Urinary bladder (tissue), 3 donors: ENCODE measurements at regions not wholly inside any gene's neighbourhood (a gene's known extent, or its start where the extent isn't known, plus 50 kb on each side); places are given as distances from the start of the nearest gene placed in this dataset.

Experiments used
- DNase-seq: peaks from one replicate; pipeline ENCODE4 v3.0.0-alpha.2; 2015; ENCODE audit errors: extremely low spot score
- H3K27ac ChIP-seq: one replicate; pipeline ENCODE4 v1.5.1; 2013; ENCODE audit warnings: low read depth, mild to moderate bottlenecking, moderate library complexity
- H3K36me3 ChIP-seq: one replicate; pipeline ENCODE4 v1.6.1; 2013; ENCODE audit warnings: mild to moderate bottlenecking, moderate library complexity; ENCODE audit not compliant: insufficient read depth
- H3K4me1 ChIP-seq: one replicate; pipeline ENCODE4 v1.6.1; 2013; ENCODE audit warnings: mild to moderate bottlenecking, moderate library complexity; ENCODE audit not compliant: insufficient read depth
- H3K4me3 ChIP-seq: one replicate; pipeline ENCODE4 v1.5.1; 2013; ENCODE audit warnings: low read depth, low read length
- WGBS: extraction: QIAGEN DNeasy Blood & Tissue Kit; methylation state at CpG from one replicate; pipeline ENCODE4 v1.1.7; 2013; 5-methylcytosine and 5-hydroxymethylcytosine counted together
- donor health status: healthy with polysubstance abuse.
- donor health status: healthy.

GRCh38 chr7:33727315-33727714 is 178.0 kb upstream of the BMPER start:
- no peak for DNase-seq
- no peaks in the 10 kb centered on the region for H3K4me1 ChIP-seq
- H3K27ac ChIP-seq, result no peak overlapping the region
- no peak overlapping the region for H3K4me3 ChIP-seq
- 91% methylated on average over 11 of the region's 11 CpGs for WGBS
- H3K36me3 ChIP-seq, result no peaks in the 10 kb centered on the region

GRCh38 chr7:33728873-33729551 is 176.3 kb upstream of the BMPER start:
- H3K4me1 ChIP-seq, result no peaks in the 10 kb centered on the region
- H3K27ac ChIP-seq, result no peak overlapping the region
- 51% methylated on average over 16 of the region's 16 CpGs for WGBS
- DNase-seq, result no peak
- no peak overlapping the region for H3K4me3 ChIP-seq
- no peaks in the 10 kb centered on the region for H3K36me3 ChIP-seq

- Histone ChIP-seq H3K36me3 (no peaks in the 10 kb centered on the region), H3K4me1 (no peaks in the 10 kb centered on the region), H3K27ac (no peak overlapping the region), H3K4me3 (no peak overlapping the region)
- WGBS, result 75% methylated on average over 3 of the region's 3 CpGs
- DNase-seq, result no peak
These were observed 175.6 kb upstream of the BMPER start for GRCh38 chr7:33729726-33730125.

GRCh38 chr7:33730958-33731357 is 174.4 kb upstream of the BMPER start:
- Histone ChIP-seq H3K4me3 (no peak overlapping the region), H3K27ac (no peak overlapping the region), H3K36me3 (no peaks in the 10 kb centered on the region), H3K4me1 (no peaks in the 10 kb centered on the region)
- WGBS, result 86% methylated on average over 4 of the region's 4 CpGs
- no peak for DNase-seq

GRCh38 chr7:33731912-33732311 is 173.4 kb upstream of the BMPER start:
- WGBS, result 90% methylated on average over 5 of the region's 5 CpGs
- no peak overlapping the region for H3K27ac ChIP-seq
- no peak for DNase-seq
- no peaks in the 10 kb centered on the region for H3K4me1 ChIP-seq
- H3K36me3 ChIP-seq, result no peaks in the 10 kb centered on the region
- H3K4me3 ChIP-seq, result no peak overlapping the region

GRCh38 chr7:33732462-33732861 is 172.9 kb upstream of the BMPER start:
- 96% methylated on average over 2 of the region's 2 CpGs for WGBS

GRCh38 chr7:33733870-33734650 is 171.3 kb upstream of the BMPER start:
- no peaks in the 10 kb centered on the region for H3K36me3 ChIP-seq
- H3K27ac ChIP-seq, result no peak overlapping the region
- no peaks in the 10 kb centered on the region for H3K4me1 ChIP-seq
- 56% methylated on average over 16 of the region's 16 CpGs for WGBS
- no peak overlapping the region for H3K4me3 ChIP-seq
- no peak for DNase-seq

More at GRCh38 chr7:33732462-33732861, 172.9 kb upstream of the BMPER start:
- Histone ChIP-seq H3K4me3 (no peak overlapping the region), H3K4me1 (no peaks in the 10 kb centered on the region), H3K36me3 (no peaks in the 10 kb centered on the region), H3K27ac (no peak overlapping the region)
- DNase-seq, result no peak

GRCh38 chr7:33735403-33735802 is 169.9 kb upstream of the BMPER start:
- WGBS, result 98% methylated on average over 5 of the region's 5 CpGs
- no peak overlapping the region for H3K27ac ChIP-seq
- H3K4me3 ChIP-seq, result no peak overlapping the region
- H3K36me3 ChIP-seq, result no peaks in the 10 kb centered on the region
- H3K4me1 ChIP-seq, result no peaks in the 10 kb centered on the region
- DNase-seq, result no peak

GRCh38 chr7:33736521-33737221 is 168.7 kb upstream of the BMPER start:
- Histone ChIP-seq H3K36me3 (no peaks in the 10 kb centered on the region), H3K27ac (no peak overlapping the region), H3K4me3 (no peak overlapping the region), H3K4me1 (no peaks in the 10 kb centered on the region)
- no peak for DNase-seq
- 86% methylated on average over 6 of the region's 6 CpGs for WGBS

GRCh38 chr7:33738260-33738935 is 166.9 kb upstream of the BMPER start:
- no peaks in the 10 kb centered on the region for H3K4me1 ChIP-seq
- no peaks in the 10 kb centered on the region for H3K36me3 ChIP-seq
- WGBS, result 91% methylated on average over 3 of the region's 3 CpGs
- no peak for DNase-seq
- no peak overlapping the region for H3K4me3 ChIP-seq
- no peak overlapping the region for H3K27ac ChIP-seq

- Histone ChIP-seq H3K4me3 (no peak overlapping the region), H3K27ac (no peak overlapping the region), H3K36me3 (no peaks in the 10 kb centered on the region), H3K4me1 (no peaks in the 10 kb centered on the region)
- 91% methylated on average over 4 of the region's 4 CpGs for WGBS
- no peak for DNase-seq
These were observed 166.1 kb upstream of the BMPER start for GRCh38 chr7:33739286-33739685.

GRCh38 chr7:33742521-33742920 is 162.8 kb upstream of the BMPER start:
- no peak overlapping the region for H3K4me3 ChIP-seq
- DNase-seq, result no peak
- H3K4me1 ChIP-seq, result no peaks in the 10 kb centered on the region
- H3K27ac ChIP-seq, result no peak overlapping the region
- 80% methylated on average over 6 of the region's 6 CpGs for WGBS
- no peaks in the 10 kb centered on the region for H3K36me3 ChIP-seq

GRCh38 chr7:33742999-33743587 is 162.2 kb upstream of the BMPER start:
- Histone ChIP-seq H3K27ac (no peak overlapping the region), H3K36me3 (no peaks in the 10 kb centered on the region), H3K4me3 (no peak overlapping the region), H3K4me1 (no peaks in the 10 kb centered on the region)
- no peak for DNase-seq
- WGBS, result 95% methylated on average over 4 of the region's 4 CpGs
